Parathyroid adenoma (tissue), 2 donors: ENCODE measurements at regions not wholly inside any gene's neighbourhood (a gene's known extent, or its start where the extent isn't known, plus 50 kb on each side); places are given as distances from the start of the nearest gene placed in this dataset.

Experiments
- H2AFZ ChIP-seq: fragments of 300-600 bp; sonication (generic); one replicate; pipeline ENCODE4 v1.7.0; 2017; ENCODE audit warnings: antibody characterized with exemption, mild to moderate bottlenecking
- H3K27ac ChIP-seq: fragments of 300-600 bp; sonication (generic); one replicate; pipeline ENCODE4 v1.7.0; 2017
- H3K27me3 ChIP-seq: fragments of 300-600 bp; sonication (generic); one replicate; pipeline ENCODE4 v1.7.0; 2017; ENCODE audit warnings: low read length; ENCODE audit not compliant: control insufficient read depth, insufficient read depth
- H3K36me3 ChIP-seq: fragments of 300-600 bp; sonication (generic); one replicate; pipeline ENCODE4 v1.7.0; 2017; ENCODE audit warnings: low read length; ENCODE audit not compliant: control insufficient read depth, insufficient read depth
- H3K4me1 ChIP-seq: fragments of 300-600 bp; sonication (generic); one replicate; pipeline ENCODE4 v1.7.0; 2017; ENCODE audit warnings: control low read depth
- H3K4me2 ChIP-seq: fragments of 300-600 bp; sonication (generic); one replicate; pipeline ENCODE4 v1.7.0; 2017; ENCODE audit warnings: low read length
- H3K4me3 ChIP-seq: fragments of 300-600 bp; sonication (generic); one replicate; pipeline ENCODE4 v1.7.0; 2017; ENCODE audit warnings: low read depth, low read length
- H3K79me2 ChIP-seq: fragments of 300-600 bp; sonication (generic); one replicate; pipeline ENCODE4 v1.7.0; 2017; ENCODE audit warnings: control low read depth
- H3K9ac ChIP-seq: fragments of 300-600 bp; sonication (generic); one replicate; pipeline ENCODE4 v1.7.0; 2017; ENCODE audit warnings: mild to moderate bottlenecking
- H3K9me3 ChIP-seq: fragments of 300-600 bp; sonication (generic); one replicate; pipeline ENCODE4 v1.7.0; 2017; ENCODE audit warnings: low read length; ENCODE audit not compliant: control insufficient read depth
- TF ChIP-seq, protein P1 (sequence below): fragments of 300-600 bp; sonication (generic); IDR thresholded peaks from one replicate; pipeline ENCODE4 v1.7.0; 2017; ENCODE audit warnings: antibody characterized with exemption, mild to moderate bottlenecking
- donor health status: primary hyperparathyroidism.

DNA sequence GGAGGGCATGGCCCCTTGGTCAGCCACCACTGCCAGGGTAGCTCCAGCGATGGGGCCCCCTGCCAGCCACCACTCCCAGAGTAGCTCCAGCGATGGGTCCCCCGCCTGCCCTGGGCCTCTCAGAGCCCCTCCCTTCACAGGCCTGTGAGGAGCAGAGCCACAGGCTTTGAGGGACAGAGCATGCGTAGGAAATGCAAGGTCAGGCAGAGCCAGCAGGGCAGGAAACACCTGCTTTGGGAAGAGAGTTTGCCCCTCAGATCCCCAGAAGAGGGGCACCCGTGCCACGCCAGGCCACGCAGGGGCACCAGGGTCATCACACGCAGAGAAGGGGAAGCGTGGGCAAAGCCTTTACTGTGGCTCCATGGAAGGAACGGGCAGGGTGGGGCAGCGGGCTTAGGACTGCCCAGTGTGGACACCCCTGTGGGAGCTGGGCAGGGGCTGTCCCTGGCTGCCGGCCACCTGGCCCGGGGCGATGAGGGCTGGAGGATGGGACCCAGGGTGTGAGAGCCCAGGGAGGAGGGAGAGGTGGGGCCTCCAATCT is 477.8 kb downstream of the BRD1 start:
- no peak overlapping the region for H3K9ac ChIP-seq
- no peak overlapping the region for H3K4me2 ChIP-seq
- no peak overlapping the region for H2AFZ ChIP-seq
- no peak overlapping the region for H3K4me3 ChIP-seq
- H3K9me3 ChIP-seq: no peaks in the 10 kb centered on the region
- no peaks in the 10 kb centered on the region for H3K79me2 ChIP-seq
- H3K27ac ChIP-seq: no peak overlapping the region
- H3K36me3 ChIP-seq: no peaks in the 10 kb centered on the region
- no peaks in the 10 kb centered on the region for H3K27me3 ChIP-seq
- TF ChIP-seq, protein P1, sequence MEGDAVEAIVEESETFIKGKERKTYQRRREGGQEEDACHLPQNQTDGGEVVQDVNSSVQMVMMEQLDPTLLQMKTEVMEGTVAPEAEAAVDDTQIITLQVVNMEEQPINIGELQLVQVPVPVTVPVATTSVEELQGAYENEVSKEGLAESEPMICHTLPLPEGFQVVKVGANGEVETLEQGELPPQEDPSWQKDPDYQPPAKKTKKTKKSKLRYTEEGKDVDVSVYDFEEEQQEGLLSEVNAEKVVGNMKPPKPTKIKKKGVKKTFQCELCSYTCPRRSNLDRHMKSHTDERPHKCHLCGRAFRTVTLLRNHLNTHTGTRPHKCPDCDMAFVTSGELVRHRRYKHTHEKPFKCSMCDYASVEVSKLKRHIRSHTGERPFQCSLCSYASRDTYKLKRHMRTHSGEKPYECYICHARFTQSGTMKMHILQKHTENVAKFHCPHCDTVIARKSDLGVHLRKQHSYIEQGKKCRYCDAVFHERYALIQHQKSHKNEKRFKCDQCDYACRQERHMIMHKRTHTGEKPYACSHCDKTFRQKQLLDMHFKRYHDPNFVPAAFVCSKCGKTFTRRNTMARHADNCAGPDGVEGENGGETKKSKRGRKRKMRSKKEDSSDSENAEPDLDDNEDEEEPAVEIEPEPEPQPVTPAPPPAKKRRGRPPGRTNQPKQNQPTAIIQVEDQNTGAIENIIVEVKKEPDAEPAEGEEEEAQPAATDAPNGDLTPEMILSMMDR: no peak
- H3K4me1 ChIP-seq: no peaks in the 10 kb centered on the region

DNA sequence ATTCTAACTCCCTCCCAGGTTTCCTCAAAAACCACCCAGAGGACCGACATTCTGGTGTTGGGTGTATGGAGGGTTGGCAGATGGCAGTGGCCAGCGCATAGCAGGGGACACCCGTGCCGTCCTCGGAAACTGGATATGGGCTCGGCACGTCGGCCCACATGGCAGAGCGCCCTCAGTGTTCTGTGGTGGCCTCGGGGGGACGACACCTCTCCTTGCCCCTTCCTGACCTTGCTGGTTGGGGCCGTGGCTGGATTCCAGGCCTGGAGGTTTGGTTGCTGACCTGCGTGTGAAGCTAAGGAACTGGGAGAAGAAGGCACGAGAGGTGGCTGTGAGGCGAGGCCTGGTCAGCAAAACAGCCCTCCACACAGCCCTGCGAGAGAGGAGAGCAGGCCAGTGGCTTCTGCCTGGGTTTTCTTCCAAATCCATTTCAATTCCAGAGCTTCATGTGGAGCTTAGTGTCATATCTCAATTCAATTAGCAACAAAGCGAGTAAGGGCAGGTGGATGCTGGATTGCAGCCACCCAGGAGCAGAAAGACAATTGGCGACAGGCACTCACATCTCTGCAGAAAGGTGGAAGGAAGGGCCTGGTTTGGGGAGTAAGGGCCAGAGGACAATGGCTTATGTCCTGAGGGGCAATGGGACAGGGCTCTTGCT is 478.4 kb downstream of the BRD1 start:
- H2AFZ ChIP-seq: no peak overlapping the region
- no peak overlapping the region for H3K4me2 ChIP-seq
- H3K9me3 ChIP-seq: no peaks in the 10 kb centered on the region
- TF ChIP-seq, protein P1: no peak
- no peak overlapping the region for H3K4me3 ChIP-seq
- no peak overlapping the region for H3K9ac ChIP-seq
- no peaks in the 10 kb centered on the region for H3K27me3 ChIP-seq
- H3K4me1 ChIP-seq: no peaks in the 10 kb centered on the region
- H3K79me2 ChIP-seq: no peaks in the 10 kb centered on the region
- H3K36me3 ChIP-seq: no peaks in the 10 kb centered on the region
- H3K27ac ChIP-seq: no peak overlapping the region

DNA sequence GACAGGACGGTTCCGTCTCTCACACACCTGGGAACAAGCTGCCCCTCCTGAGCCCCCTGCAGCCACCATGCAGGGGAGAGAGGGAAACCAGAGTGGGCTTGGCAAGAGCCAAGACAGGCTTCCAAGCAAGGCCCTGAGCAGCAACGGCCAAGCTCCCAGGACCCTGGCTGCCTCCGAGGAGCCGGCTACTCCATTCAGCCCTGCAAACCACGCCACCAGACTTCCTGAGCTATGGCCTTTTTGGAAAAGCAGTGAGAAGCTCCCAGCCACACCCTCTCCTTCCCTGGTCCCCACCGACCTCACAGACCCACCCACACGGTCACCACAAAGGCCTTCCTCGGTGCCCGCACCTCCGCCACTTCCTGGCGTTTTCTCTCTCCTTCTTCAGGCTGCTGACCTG is 479.0 kb downstream of the BRD1 start:
- TF ChIP-seq, protein P1: no peak
- Histone ChIP-seq H3K27me3 (no peaks in the 10 kb centered on the region), H3K27ac (no peak overlapping the region), H3K79me2 (no peaks in the 10 kb centered on the region), H3K9ac (no peak overlapping the region), H3K4me2 (no peak overlapping the region), H3K4me1 (no peaks in the 10 kb centered on the region), H2AFZ (no peak overlapping the region), H3K4me3 (no peak overlapping the region), H3K9me3 (no peaks in the 10 kb centered on the region), H3K36me3 (no peaks in the 10 kb centered on the region)

DNA sequence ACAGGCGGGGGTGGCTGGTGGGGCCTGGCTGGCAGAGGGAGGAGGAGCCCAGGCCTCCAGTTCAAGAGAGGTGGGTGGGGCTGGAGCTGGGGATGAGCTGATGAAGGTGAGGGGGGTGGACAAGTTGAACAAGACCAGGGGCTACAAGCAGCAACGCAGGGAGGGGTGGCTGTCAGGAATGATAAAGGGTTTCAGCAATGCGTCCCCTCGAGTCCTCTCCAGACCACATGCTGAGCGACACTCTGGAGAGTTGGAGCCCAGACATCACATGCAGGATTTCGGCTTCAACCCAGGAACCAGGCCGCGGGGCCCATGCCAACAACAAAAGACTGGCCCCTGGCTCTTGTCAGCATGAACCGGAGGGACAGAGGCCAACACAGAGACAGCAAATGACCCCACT is 480.3 kb downstream of the BRD1 start:
- no peak overlapping the region for H3K4me3 ChIP-seq
- no peak overlapping the region for H3K9ac ChIP-seq
- no peak overlapping the region for H3K27ac ChIP-seq
- H3K79me2 ChIP-seq: no peaks in the 10 kb centered on the region
- H3K4me2 ChIP-seq: no peak overlapping the region
- TF ChIP-seq, protein P1: no peak
- H3K27me3 ChIP-seq: no peaks in the 10 kb centered on the region
- no peaks in the 10 kb centered on the region for H3K4me1 ChIP-seq
- no peak overlapping the region for H2AFZ ChIP-seq
- no peaks in the 10 kb centered on the region for H3K36me3 ChIP-seq
- no peaks in the 10 kb centered on the region for H3K9me3 ChIP-seq

DNA sequence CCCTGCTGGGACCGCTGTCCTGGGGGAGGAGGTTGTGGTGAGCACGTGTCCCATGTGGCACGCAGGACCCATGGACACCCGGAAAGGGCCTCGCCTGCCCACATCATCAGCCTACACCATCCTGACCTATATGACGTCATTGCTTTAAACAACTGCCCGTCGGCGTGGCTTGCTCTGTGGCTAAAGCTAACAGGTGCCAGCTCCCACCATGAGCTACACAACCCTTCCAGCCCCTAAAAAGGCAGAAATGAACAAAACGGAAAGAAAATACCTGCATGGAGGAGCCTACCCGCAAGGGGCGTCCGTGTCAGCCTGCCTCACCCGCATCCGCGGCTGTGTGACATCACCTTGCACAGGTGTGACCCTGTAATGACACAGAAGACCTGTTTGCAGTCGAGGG is 481.8 kb downstream of the BRD1 start:
- H3K4me1 ChIP-seq: no peaks in the 10 kb centered on the region
- H3K4me2 ChIP-seq: no peak overlapping the region
- no peak overlapping the region for H2AFZ ChIP-seq
- H3K36me3 ChIP-seq: no peaks in the 10 kb centered on the region
- H3K9ac ChIP-seq: no peak overlapping the region
- H3K27ac ChIP-seq: no peak overlapping the region
- no peaks in the 10 kb centered on the region for H3K9me3 ChIP-seq
- no peaks in the 10 kb centered on the region for H3K27me3 ChIP-seq
- TF ChIP-seq, protein P1: no peak
- no peak overlapping the region for H3K4me3 ChIP-seq
- no peaks in the 10 kb centered on the region for H3K79me2 ChIP-seq
